ENCODE measurements at regions not wholly inside any gene's neighbourhood (a gene's known extent, or its start where the extent isn't known, plus 50 kb on each side); places are given as distances from the start of the nearest gene placed in this dataset.
"Not testable (repeated sequence)": the region's sequence is repeated elsewhere in the genome, so short reads cannot be mapped to it uniquely, and the experiment has no call there.

DNA sequence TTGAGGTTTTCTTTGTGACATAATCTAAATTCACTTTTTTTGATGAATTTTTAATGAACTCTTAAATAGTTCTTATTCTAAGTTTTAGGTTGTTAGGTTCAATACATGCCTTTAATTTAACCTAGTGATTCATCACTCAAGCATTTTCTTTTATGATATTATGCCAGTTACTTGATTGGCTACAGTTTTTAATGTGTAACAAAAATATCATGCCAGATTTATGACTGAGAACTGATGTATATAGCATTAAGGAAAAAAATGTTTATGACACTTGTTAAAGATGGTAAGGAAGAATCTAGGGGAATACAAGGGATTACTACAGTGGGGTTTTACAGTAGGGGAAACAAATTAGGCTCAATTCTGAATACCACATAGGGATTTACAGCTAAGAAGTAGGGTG lies 103.1 kb downstream of the VGLL3 start:
- DNase-seq = peak; percentile 34

DNA sequence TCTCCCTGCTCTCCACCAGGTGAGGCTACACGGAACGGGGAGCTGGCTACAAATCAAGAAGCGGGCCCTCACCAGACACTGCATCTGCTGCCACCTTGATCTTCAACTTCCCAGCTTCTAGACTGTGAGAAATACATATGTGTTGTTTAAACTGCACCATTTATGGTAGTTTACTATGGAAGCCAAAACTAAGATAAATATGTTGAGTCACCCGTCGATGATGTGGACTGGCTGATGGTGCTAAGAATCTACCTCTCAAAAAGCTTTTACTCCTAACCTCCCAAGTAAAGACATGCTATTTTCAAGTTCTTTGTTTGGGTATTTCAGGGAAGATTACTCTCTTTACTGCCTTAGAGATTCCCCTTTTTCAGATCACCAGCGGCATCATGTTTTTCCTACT lies 110.9 kb downstream of the VGLL3 start:
- no peak for DNase-seq

DNA sequence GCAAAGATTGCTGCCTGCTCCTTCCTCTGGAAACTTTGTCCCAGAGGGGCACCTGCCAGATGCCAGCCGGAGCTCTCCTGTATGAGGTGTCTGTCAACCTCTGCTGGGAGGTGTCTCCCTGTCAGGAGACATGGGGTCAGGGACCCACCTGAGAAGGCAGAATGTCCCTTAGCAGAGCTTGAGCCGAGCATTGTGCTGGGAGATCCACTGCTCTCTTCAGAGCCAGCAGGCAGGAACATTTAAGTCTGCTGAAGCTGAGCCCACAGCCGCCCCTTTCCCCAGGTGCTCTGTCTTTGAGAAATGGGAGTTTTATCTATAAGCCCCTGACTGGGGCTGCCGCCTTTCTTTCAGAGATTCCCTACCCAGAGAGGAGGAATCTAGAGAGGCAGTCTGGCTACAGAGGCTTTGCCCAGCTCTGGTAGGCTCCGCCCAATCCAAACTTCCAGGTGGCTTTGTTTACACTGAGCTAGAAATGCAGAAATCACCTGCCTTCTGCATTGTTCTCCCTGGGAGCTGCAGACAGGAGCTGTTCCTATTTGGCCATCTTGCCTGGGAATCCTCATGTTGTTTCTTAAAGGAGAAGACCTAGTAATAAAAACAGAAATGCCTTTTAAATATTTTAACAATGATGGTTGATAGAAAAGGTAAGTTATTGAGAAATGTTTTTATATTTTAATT lies 114.3 kb downstream of the VGLL3 start:
- DNase-seq = not testable (repeated sequence)

DNA sequence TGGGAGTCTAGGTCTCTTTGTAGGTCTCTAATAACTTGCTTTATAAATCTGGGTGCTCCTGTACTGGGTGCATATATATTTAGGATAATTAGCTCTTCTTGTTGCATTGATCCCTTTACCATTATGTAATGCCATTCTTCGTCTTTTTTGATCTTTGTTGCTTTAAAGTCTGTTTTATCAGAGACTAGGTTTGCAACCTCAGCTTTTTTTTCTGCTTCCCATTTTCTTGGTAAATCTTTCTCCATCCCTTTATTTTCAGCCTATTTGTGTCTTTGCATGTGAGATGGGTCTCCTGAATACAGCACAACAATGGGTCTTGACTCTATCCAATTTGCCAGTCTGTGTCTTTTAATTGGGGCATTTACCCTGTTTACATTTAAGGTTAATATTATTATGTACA lies 116.2 kb downstream of the VGLL3 start:
- DNase-seq = not testable (repeated sequence)

DNA sequence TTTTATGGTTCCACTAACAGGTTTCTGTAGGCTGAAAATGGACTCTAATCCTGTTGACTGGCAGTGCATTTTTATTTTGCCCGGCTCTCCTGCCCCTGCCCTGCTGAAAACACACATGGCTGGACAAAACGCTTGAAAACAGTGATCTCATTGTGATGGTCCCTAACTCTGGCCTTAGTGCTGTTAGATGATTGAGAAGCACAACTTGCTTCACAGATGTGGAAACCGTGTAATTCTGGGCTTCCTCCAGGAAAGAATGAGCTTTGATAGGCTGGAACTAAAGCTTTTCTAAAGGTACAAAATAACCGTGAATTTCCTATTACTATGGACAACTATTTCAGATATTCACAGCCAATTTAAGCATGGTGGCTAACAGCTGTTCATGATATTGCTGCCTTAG lies 121.4 kb downstream of the VGLL3 start:
- no peak for DNase-seq

DNA sequence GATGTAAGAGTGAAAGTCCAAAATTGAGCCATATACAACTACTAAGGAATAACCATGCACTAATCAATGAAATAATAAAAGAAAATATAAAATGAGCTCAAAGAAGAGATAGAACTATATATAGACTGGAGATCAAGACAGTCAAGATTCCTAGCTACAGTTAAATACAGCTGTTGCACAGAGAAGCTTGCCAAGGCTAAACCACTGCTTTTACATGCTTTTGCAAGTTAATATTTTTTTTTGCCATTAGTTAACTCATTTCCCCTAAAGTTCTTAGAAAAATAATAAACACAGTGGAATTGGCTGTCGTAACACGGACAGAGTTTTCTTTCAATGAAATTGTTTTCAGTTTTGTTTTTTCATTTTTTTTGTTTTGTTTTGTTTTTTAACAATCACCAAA lies 123.0 kb downstream of the VGLL3 start:
- DNase-seq = peak; percentile 48

DNA sequence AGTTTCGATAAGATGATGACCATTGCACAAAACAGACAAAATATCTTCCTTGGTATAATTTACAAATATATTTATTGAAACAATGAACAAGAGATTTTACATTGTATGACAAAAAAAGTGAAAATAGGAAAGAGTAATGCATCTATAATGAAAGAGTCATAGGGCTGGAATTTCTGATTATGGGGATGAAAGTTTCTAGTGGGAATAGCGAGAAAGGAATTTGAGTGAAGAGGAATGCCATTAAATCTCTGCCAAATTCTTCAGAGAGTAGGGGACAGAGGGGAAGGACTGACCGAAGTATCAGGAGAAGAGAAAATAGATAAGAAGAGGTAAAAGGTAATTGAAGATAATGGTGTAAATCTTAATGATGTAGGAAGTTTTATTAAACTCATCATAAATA lies 125.4 kb downstream of the VGLL3 start:
- DNase-seq = peak; percentile 84

DNA sequence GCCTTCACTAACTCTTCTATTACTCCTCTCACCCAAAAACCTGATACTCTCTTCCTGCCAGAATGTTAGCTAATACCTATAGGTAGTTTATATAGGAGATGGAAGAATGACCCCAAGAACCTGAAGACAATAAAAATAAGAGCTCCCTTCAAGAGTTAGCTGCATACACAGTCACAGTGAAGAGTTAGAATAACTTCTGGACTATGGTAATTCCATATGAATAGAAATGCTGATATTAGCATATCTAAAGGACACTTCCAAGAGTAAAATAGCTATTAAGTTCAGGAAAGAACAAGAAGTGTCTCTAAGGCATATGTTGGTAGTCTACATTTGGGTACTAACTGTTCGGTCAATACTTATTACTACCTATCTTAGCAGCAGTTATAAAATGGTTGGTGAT lies 134.2 kb downstream of the VGLL3 start:
- no peak for DNase-seq

DNA sequence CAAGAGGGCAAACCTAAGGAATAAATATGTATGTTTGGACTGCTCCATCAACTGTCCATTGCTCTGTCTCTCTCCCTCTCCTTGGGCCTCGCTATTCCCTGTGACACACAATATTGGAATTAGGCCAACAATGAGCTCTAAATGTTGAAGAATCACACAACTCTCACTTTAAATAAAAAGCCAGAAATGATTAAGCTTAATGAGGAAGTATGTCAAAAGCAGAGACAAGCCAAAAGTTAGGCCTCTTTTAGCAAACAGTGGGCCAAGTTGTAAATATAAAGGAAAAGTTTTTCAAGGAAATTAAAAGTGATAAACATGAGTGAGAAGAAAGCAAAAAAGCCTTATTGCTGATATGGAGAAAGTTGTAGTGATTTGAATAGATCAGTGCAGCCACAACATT lies 141.0 kb downstream of the VGLL3 start:
- DNase-seq = no peak

DNA sequence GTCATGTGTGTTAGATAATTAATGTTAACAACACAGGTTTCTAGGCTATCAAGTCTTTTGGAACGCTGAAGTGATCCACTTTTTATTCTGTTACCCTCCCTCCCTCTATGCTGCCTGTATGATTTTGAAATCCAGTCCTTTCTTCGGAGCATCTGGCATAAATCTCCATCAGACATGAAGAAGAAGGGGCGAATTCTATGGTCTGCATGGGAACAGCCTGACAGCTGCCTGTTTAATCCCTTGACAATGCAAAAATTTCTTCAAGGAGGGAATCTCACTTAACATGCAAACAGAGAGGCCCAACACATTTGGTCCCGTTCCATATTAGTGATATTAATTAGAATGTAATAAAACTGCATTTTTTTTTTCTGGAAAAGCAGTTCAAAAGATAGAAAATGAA lies 145.2 kb downstream of the VGLL3 start:
- DNase-seq = no peak

DNA sequence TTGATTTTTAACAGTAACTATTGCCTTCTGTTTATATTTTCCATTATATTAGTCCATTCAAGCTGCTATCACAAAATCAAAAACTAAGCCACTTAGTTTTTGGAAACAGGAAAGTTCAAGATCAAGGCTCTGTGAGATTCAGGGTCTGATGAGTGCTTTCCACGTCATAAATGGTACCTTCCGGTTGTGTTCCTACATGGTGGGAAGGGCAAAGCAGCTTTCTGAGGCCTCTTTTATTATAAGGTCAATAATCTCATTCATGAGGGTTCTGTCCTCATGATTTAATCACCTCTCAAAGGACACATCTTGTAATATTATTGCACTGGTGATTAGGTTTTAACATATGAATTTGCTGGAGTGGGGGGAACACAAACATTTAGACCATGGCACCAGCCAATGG lies 152.0 kb downstream of the VGLL3 start:
- DNase-seq = no peak

DNA sequence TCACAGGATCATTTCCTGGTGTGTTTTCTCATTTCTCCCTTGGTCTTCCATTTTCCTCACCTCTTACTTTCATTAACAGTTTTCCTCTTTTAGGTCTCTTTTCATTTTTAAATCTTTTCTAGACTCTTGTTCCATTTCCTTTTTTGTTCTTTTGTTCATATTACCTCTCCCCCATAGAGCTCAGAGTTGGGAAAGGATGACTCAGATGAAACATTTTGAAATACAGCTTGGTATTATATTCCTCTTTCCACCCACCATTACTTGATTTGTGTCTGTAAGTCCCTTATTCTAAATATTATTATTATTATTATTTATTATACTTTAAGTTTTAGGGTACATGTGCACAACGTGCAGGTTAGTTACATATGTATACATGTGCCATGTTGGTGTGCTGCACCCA lies 153.1 kb downstream of the VGLL3 start:
- no peak for DNase-seq

DNA sequence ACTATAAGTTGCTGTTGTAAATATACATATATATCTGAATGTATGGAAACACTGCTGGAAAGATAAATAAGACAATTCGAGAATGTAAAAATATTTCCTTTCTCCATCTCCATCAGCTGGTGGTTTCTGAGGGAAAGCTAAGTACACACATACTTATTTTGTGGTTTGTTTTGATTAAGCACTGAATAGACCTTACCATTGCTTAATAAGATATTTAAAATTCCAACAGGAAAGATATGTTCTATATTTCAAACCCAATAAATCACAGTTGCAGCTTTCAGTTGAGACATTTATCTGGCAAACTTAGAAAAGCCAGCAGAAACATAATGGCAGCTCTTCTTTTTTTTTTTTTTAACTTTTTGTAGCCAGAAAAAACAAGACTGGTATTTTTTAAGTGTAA lies 160.4 kb downstream of the VGLL3 start:
- peak; percentile 88 for DNase-seq

DNA sequence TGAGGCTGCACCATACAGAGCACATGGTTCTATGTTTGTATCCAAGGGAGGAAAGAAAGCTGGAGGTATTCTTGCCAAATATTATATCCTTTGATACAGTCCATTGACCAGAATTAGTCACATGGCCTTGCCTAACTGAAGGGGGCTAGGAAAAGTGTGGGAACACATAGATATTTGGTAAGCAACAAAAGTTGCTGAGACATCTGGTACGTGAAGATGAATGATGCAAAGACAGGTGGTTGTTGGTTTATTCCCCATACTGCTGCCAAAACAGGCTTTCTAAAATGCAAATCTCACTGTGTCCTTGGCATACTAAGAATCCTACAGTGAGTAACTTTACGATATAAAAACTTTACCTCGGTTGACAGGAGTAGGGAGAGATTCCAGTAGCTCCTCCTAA lies 162.2 kb downstream of the VGLL3 start:
- DNase-seq = no peak

DNA sequence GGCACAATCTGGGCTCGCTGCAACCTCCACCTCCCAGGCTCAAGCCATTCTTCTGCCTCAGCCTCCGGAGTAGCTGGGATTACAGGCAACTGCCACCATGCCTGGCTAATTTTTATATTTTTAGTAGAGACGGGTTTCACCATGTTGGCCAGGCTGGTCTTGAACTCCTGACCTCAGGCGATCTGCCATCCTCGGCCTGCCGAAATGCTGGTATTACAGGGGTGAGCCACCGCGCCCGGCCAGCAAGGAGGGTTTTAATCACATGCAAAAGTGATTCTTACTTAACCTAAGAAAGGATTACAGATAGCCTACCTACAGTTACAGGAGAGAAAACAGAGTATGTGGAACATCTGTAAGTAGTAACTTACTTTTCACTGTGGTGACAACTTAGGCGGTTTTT lies 163.4 kb downstream of the VGLL3 start:
- DNase-seq = not testable (repeated sequence)

DNA sequence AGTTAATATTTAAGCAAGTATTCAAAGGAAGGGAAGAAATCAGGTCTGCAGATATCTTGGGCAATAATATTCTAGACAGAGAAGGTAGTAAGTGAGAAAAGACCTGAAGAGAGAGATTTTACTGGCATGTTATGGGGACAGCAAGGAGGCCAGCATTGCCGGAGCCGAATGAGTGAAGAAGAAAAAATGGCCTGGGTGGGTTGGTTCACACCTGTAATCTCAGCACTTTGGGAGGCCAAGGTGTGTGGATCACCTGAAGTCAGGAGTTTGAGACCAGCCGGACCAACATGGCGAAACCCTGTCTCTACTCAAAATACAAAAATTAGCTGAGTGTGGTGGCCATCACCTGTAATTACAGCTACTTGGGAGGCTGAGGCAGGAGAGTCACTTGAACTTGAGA lies 164.7 kb downstream of the VGLL3 start:
- DNase-seq = no peak

DNA sequence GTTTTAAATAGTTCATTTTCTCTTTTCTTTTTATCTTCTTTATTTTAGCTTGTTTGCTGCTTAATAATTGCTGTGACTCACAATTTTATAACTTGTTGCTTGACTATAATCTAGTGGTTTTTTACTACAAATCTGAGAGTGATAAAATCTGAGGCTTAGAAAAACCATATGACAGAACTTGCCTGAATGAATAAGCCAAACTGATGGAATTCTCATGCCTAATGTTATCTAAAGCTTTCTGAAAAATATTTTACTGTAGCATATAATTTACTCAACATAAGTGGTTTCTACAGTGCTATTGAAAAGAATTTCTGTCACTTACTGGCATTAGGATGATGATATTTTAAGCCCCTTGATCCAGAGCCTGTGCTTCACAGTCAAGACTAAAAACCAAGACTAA lies 175.1 kb downstream of the VGLL3 start:
- DNase-seq = peak; percentile 64

DNA sequence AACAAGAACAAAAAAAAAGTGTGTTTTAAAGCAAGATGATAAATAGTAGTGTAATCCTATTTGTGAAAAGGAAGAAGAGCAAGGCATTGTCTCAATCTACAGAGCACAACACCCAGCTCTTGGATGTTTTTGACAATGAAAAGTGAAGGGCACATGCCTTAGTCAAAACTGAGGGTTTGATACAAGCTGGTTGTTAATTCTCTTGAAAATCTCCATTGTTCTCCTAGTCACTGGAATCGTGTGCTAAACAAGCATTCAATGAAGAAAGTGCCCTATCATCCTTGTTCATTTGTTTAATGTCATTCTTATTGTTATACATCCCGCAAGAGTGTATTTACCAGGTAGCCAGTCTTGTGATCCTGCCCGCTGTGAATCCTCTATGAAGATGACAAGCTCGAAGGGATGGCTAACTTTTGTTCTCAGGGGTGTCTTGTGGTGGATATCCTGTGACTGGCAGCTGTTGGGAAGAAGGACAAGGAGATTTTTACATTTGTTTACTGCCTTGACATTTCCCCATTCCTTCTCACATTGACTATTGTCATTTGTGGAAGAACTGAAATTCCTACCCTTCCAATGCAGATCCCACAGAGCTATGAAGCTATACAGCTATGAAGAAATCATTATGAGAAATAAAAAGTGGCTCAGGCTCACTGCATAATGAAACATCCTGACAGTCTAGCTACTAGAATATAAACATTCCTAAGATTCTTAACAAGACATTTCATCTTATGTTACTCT lies 175.9 kb downstream of the VGLL3 start:
- DNase-seq = peak; percentile 85

DNA sequence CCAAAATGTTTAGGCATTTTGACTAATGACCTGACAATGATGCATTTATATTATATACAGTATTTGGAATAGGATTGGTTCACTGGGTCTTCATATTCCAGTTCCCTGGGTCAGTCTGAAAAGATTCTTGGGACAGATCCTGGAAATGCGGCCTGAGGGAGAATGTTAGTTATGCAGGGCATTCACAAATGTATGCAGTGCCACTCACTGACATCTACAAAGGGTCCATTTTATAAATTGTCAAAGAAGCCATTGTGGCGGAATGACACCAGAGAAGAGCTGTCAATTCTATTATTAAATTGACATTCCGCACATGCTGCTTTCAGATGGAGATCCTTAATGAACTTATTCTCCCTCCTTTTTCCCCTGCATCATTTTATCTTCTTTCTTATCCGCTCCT lies 176.6 kb downstream of the VGLL3 start:
- DNase-seq = no peak

DNA sequence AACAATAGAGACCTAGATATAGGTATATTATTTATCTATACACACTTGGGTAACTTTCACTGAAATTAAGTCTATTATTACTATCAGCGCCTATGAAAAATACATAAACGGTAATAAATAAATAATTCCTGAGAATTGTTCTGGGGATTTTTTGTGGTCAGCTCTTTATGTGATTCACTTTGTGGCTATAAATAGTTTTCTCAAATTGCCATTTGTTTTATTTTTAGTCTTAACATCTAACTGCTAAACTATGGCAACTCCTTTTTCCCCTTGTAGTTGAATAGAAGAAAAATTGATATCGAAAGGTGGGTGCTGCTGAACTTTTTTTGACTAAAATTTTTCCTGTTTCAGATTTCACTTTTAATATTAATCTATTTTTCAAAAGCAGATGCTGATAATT lies 189.0 kb downstream of the VGLL3 start:
- DNase-seq = peak; percentile 68

DNA sequence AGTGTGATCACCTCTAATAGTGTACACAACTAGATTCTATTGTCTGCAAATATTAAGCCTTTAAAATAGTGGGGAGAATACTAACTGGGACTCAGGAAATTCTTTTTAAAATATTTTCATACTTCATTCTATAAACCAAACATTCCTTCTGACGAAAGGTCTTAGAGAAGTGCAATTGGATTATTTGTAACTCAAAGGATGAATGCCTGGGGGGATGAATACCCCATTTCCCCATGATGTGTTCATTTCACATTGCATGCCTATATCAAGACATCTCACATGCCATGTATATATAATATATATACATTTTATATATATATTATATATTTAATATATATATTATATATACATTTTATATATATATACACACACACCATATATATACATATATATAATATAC lies 189.9 kb downstream of the VGLL3 start:
- no peak for DNase-seq

DNA sequence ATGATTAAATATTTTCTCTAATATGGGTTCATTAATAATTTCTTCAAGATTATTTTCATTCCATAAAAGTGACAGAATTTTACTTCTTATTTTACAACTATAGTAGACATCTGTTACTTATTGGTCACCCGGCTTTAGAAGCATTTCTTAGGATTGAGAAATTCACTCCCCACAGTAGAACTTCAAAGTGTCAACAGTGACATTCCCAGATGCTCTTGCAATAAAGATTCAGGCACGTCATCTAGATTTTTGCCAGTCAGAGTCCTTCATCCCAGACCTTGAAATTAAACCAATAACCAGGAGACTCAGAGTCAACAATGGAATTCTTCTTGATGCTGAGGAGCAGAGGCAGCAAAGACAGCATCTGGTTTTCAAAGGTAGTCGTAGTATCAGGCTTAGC lies 190.8 kb downstream of the VGLL3 start:
- DNase-seq = peak; percentile 68

DNA sequence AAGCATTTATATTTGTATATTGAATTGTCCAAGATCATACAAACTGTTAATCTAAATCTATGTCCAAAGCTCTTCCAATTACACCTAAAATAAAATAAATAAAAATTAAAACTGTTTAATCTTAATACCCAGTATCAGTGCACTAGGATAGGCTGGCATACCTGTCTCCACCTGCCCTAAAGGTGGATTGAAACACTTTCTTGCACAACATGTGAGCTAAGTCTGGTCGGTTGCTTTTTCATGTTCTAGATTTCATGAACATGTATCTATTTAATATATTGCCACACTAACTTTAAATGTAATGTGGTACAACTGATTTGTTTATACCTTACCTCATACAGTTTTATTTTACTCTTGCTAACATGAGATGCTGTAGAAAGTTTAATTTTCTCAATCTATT lies 193.0 kb downstream of the VGLL3 start:
- DNase-seq = no peak

DNA sequence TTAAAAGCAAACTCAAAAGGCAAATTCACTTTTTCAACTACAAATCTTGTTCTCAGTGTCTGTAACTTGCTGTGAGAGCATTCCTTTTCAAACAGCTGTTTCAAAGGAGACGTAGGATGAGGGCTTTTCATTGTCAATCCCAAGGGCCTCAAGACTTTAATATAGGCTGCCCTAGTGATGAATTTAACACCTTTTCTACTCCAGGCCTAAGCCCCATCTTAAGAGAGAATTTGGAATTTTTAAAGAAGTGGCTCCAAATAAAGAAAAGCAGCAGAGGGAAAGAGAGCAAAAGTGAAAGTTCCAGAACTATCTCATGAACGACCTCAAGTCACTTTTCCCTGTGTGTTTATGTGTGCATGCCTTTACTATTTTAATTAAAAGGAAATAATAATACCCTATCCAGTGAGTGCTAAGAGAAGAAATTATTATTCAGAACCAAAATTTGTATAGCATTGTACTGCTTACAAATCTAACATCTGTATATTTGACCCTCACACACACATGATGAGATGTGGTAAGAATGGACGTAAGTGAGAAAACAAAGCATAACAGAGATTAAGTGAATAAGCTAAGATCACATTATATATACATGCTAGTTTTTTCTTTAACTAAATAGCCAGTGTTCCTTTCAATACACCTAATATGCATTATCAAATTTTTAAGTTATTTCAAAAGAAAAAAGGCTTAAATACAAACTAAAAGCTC lies 196.4 kb downstream of the VGLL3 start:
- peak; percentile 30 for DNase-seq
